SK-N-SH treated with all-trans-retinoic acid at 6 μM for 48 hours (cell line): ENCODE measurements at regions not wholly inside any gene's neighbourhood (a gene's known extent, or its start where the extent isn't known, plus 50 kb on each side); places are given as distances from the start of the nearest gene placed in this dataset.
"Not testable (repeated sequence)": the region's sequence is repeated elsewhere in the genome, so short reads cannot be mapped to it uniquely, and the experiment has no call there.

Experiments
- ATAC-seq: fragments of 200-7000 bp; cut with Tn5 transposase; 3 replicates; pipeline ENCODE4 v1.9.1; 2020; ENCODE audit warnings: mild to moderate bottlenecking, moderate library complexity
- BACH2 ChIP-seq: fragments of 250-450 bp; sonication (Bioruptor Pico); IDR thresholded peaks from 2 replicates; pipeline ENCODE4 v1.9.0; 2021; ENCODE audit warnings: mild to moderate bottlenecking, borderline replicate concordance
- CREB5 ChIP-seq: fragments of 250-450 bp; sonication (Bioruptor Pico); IDR thresholded peaks from 2 replicates; pipeline ENCODE4 v1.5.1; 2020; ENCODE audit warnings: low read depth, mild to moderate bottlenecking, moderate library complexity
- CSDC2 ChIP-seq: fragments of 250-450 bp; sonication (Bioruptor Pico); IDR thresholded peaks from 2 replicates; pipeline ENCODE4 v1.5.0; 2020; ENCODE audit warnings: mild to moderate bottlenecking, moderate library complexity
- CSRNP3 ChIP-seq: fragments of 250-450 bp; sonication (Bioruptor Pico); IDR thresholded peaks from 2 replicates; pipeline ENCODE4 v1.5.1; 2021; ENCODE audit warnings: mild to moderate bottlenecking, moderate library complexity
- ESRRG ChIP-seq: fragments of 250-450 bp; sonication (Bioruptor Pico); IDR thresholded peaks from 2 replicates; pipeline ENCODE4 v1.6.1; 2021; ENCODE audit warnings: mild to moderate bottlenecking
- GLIS3 ChIP-seq: fragments of 250-450 bp; sonication (Bioruptor Pico); IDR thresholded peaks from 2 replicates; pipeline ENCODE4 v1.5.0; 2020; ENCODE audit warnings: mild to moderate bottlenecking, moderate library complexity
- ISL1 ChIP-seq: fragments of 250-450 bp; sonication (Bioruptor Pico); IDR thresholded peaks from 2 replicates; pipeline ENCODE4 v2.1.2; 2022; ENCODE audit warnings: mild to moderate bottlenecking, moderate library complexity
- OSR1 ChIP-seq: fragments of 250-450 bp; sonication (Bioruptor Pico); IDR thresholded peaks from 2 replicates; pipeline ENCODE4 v1.8.0; 2022; ENCODE audit warnings: moderate library complexity, mild to moderate bottlenecking, inconsistent platforms
- PATZ1 ChIP-seq: fragments of 250-450 bp; sonication (Bioruptor Pico); IDR thresholded peaks from 2 replicates; pipeline ENCODE4 v1.8.0; 2020; ENCODE audit warnings: mild to moderate bottlenecking, moderate library complexity, borderline replicate concordance
- POU6F1 ChIP-seq: fragments of 250-450 bp; sonication (Bioruptor Pico); IDR thresholded peaks from 2 replicates; pipeline ENCODE4 v1.8.0; 2021; ENCODE audit warnings: low read depth, mild to moderate bottlenecking, moderate library complexity, borderline replicate concordance
- PPARA ChIP-seq: fragments of 250-450 bp; sonication (Bioruptor Pico); IDR thresholded peaks from 2 replicates; pipeline ENCODE4 v1.5.0; 2020; ENCODE audit warnings: mild to moderate bottlenecking, borderline replicate concordance
- RARB ChIP-seq: fragments of 250-450 bp; sonication (Bioruptor Pico); IDR thresholded peaks from 2 replicates; pipeline ENCODE4 v1.8.0; 2021; ENCODE audit warnings: mild to moderate bottlenecking, moderate library complexity
- SNAI2 ChIP-seq: fragments of 250-450 bp; sonication (Bioruptor Pico); IDR thresholded peaks from 2 replicates; pipeline ENCODE4 v1.5.0; 2020; ENCODE audit warnings: mild to moderate bottlenecking, moderate library complexity
- TCF4 ChIP-seq: fragments of 250-450 bp; sonication (Bioruptor Pico); IDR thresholded peaks from 2 replicates; pipeline ENCODE4 v1.8.0; 2021; ENCODE audit warnings: mild to moderate bottlenecking, moderate library complexity, borderline replicate concordance
- TOX ChIP-seq: fragments of 250-450 bp; sonication (Bioruptor Pico); IDR thresholded peaks from 2 replicates; pipeline ENCODE4 v1.8.0; 2021; ENCODE audit warnings: mild to moderate bottlenecking, moderate library complexity, borderline replicate concordance
- TSHZ2 ChIP-seq: fragments of 250-450 bp; sonication (Bioruptor Pico); IDR thresholded peaks from 2 replicates; pipeline ENCODE4 v1.5.0; 2020; ENCODE audit warnings: mild to moderate bottlenecking, moderate library complexity
- ZC3H10 ChIP-seq: fragments of 250-450 bp; sonication (Bioruptor Pico); IDR thresholded peaks from 2 replicates; pipeline ENCODE4 v1.5.1; 2021; ENCODE audit warnings: mild to moderate bottlenecking, moderate library complexity
- ZFP3 ChIP-seq: fragments of 250-450 bp; sonication (Bioruptor Pico); IDR thresholded peaks from 2 replicates; pipeline ENCODE4 v1.5.0; 2020; ENCODE audit warnings: mild to moderate bottlenecking, moderate library complexity
- ZNF565 ChIP-seq: fragments of 450-650 bp; formaldehyde crosslinking; conservative IDR thresholded peaks from 2 replicates; pipeline ENCODE4 v1.5.0; 2020; ENCODE audit warnings: low read depth, mild to moderate bottlenecking, moderate library complexity
- ZNF70 ChIP-seq: fragments of 450-650 bp; formaldehyde crosslinking; IDR thresholded peaks from 2 replicates; pipeline ENCODE4 v1.5.0; 2020; ENCODE audit warnings: mild to moderate bottlenecking, moderate library complexity
- ZNF8 ChIP-seq: fragments of 450-650 bp; formaldehyde crosslinking; IDR thresholded peaks from 2 replicates; pipeline ENCODE4 v1.5.0; 2020; ENCODE audit warnings: mild to moderate bottlenecking, moderate library complexity

GRCh38 chr7:112982441-112983063 lies 104.1 kb downstream of the GPR85 start:
- TF ChIP-seq PPARA (CRISPR knock-in tag) (no peak), RARB (CRISPR knock-in tag) (no peak), ZNF8 (no peak), TCF4 (CRISPR knock-in tag) (no peak), CSDC2 (no peak), POU6F1 (no peak), ISL1 (CRISPR knock-in tag) (no peak), GLIS3 (no peak), ESRRG (CRISPR knock-in tag) (no peak), CSRNP3 (CRISPR knock-in tag) (no peak), ZFP3 (CRISPR knock-in tag) (no peak), PATZ1 (CRISPR knock-in tag) (no peak), SNAI2 (no peak)
- no peak for ATAC-seq

- TF ChIP-seq POU6F1: no peak
- TF ChIP-seq OSR1 (CRISPR knock-in tag): no peak
- TF ChIP-seq ZNF70 (CRISPR knock-in tag): no peak
- no peak for TF ChIP-seq ZFP3 (CRISPR knock-in tag)
- no peak for TF ChIP-seq BACH2
- TF ChIP-seq ZNF565 (CRISPR knock-in tag): no peak
- TF ChIP-seq TCF4 (CRISPR knock-in tag): no peak
- no peak for TF ChIP-seq ESRRG (CRISPR knock-in tag)
- no peak for TF ChIP-seq PATZ1 (CRISPR knock-in tag)
- TF ChIP-seq TSHZ2 (CRISPR knock-in tag): no peak
- TF ChIP-seq CREB5 (CRISPR knock-in tag): no peak
- TF ChIP-seq ZC3H10 (CRISPR knock-in tag): no peak
- no peak for TF ChIP-seq SNAI2
- no peak for TF ChIP-seq RARB (CRISPR knock-in tag)
- no peak for TF ChIP-seq ISL1 (CRISPR knock-in tag)
- no peak for TF ChIP-seq PPARA (CRISPR knock-in tag)
- no peak for TF ChIP-seq CSDC2
- TF ChIP-seq GLIS3: no peak
- TF ChIP-seq TOX (CRISPR knock-in tag): no peak
- no peak for ATAC-seq
Measured at GRCh38 chr7:112981966-112982365, 104.7 kb downstream of the GPR85 start.

- not testable (repeated sequence) for ATAC-seq
Measured at GRCh38 chr7:112979055-112979454, 107.6 kb downstream of the GPR85 start.

- ATAC-seq: not testable (repeated sequence)
Measured at GRCh38 chr7:112977244-112977955, 109.2 kb downstream of the GPR85 start.
